GM12875 (cell line): ENCODE measurements at regions not wholly inside any gene's neighbourhood (a gene's known extent, or its start where the extent isn't known, plus 50 kb on each side); places are given as distances from the start of the nearest gene placed in this dataset.

Experiments used
- H3K4me3 ChIP-seq: one replicate; pipeline ENCODE4 v1.5.1; 2011; ENCODE audit warnings: low read depth, low read length, control low read depth
- TF ChIP-seq, protein P1 (sequence below): IDR thresholded peaks from 2 replicates; pipeline ENCODE4 v1.5.1; 2011; ENCODE audit warnings: low read depth, mild to moderate bottlenecking, control low read depth, inconsistent platforms, low read length, moderate library complexity, borderline replicate concordance; ENCODE audit not compliant: insufficient read depth

DNA sequence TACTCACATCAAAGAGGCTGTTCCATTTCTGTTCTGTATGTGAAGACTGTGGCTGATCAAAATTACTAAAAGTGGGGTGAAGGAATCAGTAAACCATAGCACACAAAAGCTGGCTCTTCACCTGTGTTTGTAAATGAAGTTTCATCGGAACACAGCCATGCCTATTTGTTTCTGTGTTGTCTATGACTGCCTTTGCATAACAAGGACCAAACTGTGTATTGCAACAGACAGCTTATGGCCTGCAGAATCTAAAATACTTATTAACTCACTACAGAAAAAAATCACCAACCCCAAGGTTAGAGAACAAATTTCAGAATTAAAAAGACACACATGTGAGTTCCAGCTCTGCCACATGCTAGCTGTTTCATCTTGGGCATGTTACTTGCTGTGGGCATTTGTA, 163.9 kb downstream of the LYPLAL1 start:
- TF ChIP-seq, protein P1, sequence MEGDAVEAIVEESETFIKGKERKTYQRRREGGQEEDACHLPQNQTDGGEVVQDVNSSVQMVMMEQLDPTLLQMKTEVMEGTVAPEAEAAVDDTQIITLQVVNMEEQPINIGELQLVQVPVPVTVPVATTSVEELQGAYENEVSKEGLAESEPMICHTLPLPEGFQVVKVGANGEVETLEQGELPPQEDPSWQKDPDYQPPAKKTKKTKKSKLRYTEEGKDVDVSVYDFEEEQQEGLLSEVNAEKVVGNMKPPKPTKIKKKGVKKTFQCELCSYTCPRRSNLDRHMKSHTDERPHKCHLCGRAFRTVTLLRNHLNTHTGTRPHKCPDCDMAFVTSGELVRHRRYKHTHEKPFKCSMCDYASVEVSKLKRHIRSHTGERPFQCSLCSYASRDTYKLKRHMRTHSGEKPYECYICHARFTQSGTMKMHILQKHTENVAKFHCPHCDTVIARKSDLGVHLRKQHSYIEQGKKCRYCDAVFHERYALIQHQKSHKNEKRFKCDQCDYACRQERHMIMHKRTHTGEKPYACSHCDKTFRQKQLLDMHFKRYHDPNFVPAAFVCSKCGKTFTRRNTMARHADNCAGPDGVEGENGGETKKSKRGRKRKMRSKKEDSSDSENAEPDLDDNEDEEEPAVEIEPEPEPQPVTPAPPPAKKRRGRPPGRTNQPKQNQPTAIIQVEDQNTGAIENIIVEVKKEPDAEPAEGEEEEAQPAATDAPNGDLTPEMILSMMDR, result no peak
- H3K4me3 ChIP-seq, result no peak overlapping the region

DNA sequence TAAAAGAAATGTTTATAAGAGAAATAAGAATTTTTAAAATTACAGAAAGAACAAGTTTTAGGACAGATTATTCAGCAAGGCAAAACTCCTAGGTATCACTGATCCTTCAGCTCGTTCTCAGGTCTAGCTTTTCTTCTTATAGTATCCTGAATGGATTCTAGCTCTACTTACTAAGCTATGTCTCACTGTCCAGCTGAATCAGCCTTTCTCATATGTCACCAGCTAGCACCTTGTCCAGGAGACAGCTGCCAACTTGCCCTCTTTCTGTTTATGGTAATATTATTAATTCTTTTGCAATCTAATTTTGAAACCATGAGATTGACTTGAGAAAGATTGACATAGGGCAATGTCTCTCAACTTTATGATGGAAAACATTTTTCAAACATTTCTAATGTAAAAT, 159.9 kb downstream of the LYPLAL1 start:
- TF ChIP-seq, protein P1, result no peak
- H3K4me3 ChIP-seq, result no peak overlapping the region

DNA sequence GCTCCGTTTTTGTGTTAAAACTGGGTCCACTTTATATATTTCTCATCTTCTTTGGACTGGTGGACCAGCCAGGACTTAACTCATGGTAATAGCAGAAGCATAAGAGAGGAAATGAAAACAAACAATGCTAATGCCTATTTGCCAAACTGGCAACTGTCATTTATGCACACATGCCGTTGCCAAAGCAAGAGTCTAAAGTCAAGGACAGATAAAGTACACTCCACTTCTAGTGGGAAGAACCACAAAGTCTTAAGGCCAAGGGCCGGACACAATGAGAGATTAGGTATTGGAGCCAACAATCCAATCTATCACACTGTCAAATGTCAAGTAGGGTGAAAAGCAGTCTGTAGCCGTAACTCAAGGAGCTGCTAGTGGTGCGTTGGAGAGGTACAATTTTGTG, 157.7 kb downstream of the LYPLAL1 start:
- TF ChIP-seq, protein P1, result no peak
- no peak overlapping the region for H3K4me3 ChIP-seq

DNA sequence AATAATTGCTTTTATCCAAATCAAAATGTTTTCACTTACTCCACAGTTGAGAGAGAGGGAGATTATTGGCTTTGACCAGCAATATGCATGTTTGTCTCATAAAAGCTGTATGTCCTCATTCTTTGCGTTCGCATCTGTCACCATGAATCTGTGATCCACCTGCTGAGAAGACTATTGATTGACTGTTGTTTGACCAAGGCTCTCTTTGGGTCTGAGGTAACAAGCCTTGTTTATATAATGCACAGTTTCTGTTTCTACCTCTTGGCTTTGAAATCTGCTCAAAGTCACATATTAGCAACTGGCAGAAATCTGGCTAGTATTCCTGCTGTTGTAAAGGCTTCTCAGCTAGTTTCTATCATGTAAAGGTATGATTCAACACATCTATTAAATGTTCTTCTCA, 157.0 kb downstream of the LYPLAL1 start:
- no peak overlapping the region for H3K4me3 ChIP-seq
- TF ChIP-seq, protein P1, result no peak

DNA sequence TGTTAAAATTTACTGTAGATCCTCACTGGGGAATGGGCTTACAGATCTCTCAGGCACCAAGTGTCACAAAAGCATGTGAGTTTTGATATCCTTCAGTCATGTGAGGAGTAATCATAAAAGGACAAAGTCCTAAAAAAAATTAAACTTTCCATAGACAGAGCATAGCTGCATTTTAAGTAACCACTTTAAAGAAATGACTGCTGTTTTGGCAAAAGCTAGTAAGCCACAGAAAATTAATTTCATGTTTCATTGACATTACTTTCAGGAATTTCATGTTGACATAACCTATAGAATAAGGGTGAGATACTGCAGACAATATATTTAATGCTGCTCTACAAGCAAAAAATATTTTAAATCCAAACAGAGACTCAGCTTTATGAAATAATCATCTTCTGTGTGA, 156.3 kb downstream of the LYPLAL1 start:
- no peak overlapping the region for H3K4me3 ChIP-seq
- TF ChIP-seq, protein P1, result no peak

DNA sequence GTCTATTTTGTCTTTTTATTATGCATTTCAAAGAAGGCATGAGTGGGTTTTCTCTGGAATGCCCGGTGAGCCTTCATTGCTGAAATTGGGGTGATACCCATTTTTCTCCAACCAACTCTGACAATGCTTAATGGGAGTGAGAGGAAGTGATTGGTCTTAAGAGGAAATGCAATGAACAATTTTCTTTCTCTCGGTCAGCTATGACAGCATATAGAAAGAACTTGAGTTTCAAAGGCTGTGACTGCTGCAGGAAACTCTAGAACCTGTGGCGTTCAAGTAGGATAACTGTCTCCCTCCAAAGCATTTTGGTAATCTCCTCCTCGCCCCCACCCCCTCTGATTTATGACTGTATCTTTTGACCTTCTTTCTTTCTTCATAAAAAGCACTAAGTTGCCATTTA, 155.9 kb downstream of the LYPLAL1 start:
- no peak overlapping the region for H3K4me3 ChIP-seq
- TF ChIP-seq, protein P1, result no peak

DNA sequence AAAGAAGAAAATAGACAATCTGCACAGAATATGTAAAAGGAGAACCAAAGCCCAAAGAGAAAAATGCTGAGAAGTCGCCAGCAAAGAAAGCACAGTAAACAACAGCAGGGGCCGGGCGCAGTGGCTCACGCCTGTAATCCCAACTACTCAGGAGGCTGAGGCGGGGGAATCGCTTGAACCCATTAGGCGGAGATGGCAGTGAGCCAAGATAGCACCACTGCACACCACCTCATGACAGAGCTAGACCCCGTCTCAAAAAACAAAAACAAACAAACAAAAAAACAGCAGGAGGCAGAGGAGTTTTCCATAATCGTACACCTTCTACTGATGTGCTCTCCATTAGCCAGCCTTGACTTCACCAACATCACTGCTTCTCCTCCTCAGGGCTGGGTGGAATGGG, 153.2 kb downstream of the LYPLAL1 start:
- TF ChIP-seq, protein P1, result no peak
- no peak overlapping the region for H3K4me3 ChIP-seq
